Neural progenitor cell (in vitro differentiated cells): ENCODE measurements at regions not wholly inside any gene's neighbourhood (a gene's known extent, or its start where the extent isn't known, plus 50 kb on each side); places are given as distances from the start of the nearest gene placed in this dataset.

ENCODE experiments used
- EZH2 ChIP-seq: fragments of 200-600 bp; sonication (generic); IDR thresholded peaks from 2 replicates; pipeline ENCODE4 v1.6.1; 2017; ENCODE audit warnings: antibody characterized with exemption, mild to moderate bottlenecking, moderate library complexity
- EZH2phosphoT487 ChIP-seq: fragments of 200-600 bp; sonication (generic); IDR thresholded peaks from 2 replicates; pipeline ENCODE4 v1.6.1; 2017; ENCODE audit warnings: antibody characterized with exemption
- TF ChIP-seq, protein P1 (sequence below): fragments of 200-600 bp; sonication (generic); IDR thresholded peaks from 2 replicates; pipeline ENCODE4 v1.5.1; 2017; ENCODE audit warnings: antibody characterized with exemption, mild to moderate bottlenecking

DNA sequence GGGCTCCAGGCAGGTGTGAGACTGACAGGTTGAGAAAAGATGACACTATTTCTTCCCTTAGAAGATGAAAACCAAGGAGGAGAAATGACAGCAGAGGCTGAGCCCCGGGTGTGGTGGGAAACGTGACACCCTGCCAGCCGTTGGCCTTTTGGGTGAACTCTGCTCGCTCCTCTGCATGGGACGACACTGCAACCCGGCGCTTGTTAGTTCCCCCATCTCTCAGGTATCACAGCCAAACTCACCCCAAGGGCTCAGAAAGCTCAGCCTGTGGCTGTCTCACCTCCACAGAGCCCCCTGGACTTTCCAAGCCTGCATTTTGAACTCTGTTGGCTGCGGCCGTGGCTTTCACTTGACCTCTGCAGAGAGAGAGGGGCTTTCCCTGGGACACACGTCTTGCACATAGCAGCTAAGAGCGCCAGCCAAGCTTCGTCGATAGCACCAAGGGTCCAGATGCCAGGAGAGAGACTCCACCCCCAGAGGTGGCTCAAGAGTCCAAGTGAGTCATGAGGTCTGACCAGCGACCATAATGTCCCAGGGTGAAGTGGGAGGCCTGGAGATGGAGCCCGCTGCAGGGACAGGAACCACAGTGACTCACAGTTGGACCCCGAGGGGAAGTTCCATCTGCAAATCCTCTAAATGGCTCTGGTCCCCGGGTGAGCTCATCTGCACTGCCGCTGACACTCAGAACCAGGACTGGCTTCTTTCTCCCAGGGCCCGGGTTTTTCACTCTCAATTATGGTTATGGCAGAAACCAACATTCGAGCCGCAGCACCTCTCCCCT, 301.9 kb downstream of the SOX9 start:
- TF ChIP-seq, protein P1, sequence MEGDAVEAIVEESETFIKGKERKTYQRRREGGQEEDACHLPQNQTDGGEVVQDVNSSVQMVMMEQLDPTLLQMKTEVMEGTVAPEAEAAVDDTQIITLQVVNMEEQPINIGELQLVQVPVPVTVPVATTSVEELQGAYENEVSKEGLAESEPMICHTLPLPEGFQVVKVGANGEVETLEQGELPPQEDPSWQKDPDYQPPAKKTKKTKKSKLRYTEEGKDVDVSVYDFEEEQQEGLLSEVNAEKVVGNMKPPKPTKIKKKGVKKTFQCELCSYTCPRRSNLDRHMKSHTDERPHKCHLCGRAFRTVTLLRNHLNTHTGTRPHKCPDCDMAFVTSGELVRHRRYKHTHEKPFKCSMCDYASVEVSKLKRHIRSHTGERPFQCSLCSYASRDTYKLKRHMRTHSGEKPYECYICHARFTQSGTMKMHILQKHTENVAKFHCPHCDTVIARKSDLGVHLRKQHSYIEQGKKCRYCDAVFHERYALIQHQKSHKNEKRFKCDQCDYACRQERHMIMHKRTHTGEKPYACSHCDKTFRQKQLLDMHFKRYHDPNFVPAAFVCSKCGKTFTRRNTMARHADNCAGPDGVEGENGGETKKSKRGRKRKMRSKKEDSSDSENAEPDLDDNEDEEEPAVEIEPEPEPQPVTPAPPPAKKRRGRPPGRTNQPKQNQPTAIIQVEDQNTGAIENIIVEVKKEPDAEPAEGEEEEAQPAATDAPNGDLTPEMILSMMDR, result no peak
- no peak for TF ChIP-seq EZH2
- no peak for TF ChIP-seq EZH2phosphoT487
